HCT116 (cell line): ENCODE measurements at regions not wholly inside any gene's neighbourhood (a gene's known extent, or its start where the extent isn't known, plus 50 kb on each side); places are given as distances from the start of the nearest gene placed in this dataset.

Source experiments
- ATAC-seq: fragments of 200-7000 bp; cut with Tn5 transposase; 2 replicates; pipeline ENCODE4 v1.9.1; 2020; ENCODE audit warnings: mild to moderate bottlenecking, moderate library complexity
- BruUV-seq: library from RNA; stranded (reverse); fragments of 400-500 nt; replicated peaks from 2 replicates; lab custom pipeline; 2021; lab: Mats Ljungman, UMichigan
- CTCF ChIA-PET: fragments of 300-600 bp; sonication (Branson Sonifier 250); formaldehyde crosslinking; loops from one replicate; lab custom pipeline; 2021; ENCODE audit warnings: antibody characterized with exemption; lab: Charles Lee
- POLR2A ChIA-PET: fragments of 300-600, 350-600 bp; sonication (Branson Sonifier 250); formaldehyde crosslinking; loops from one replicate; lab custom pipeline; 2021; ENCODE audit warnings: antibody characterized with exemption; lab: Charles Lee
- RAD21 ChIA-PET, 2 experiments: fragments of 300-600 bp; sonication (Branson Sonifier 250); formaldehyde crosslinking; loops; one replicate each; lab custom pipeline; 2023; ENCODE audit warnings: low total read pairs in 2 of 2; ENCODE audit not compliant: uncharacterized antibody in 2 of 2, unreplicated experiment in 2 of 2, low non-redundant PET in 1 of 2; lab: Charles Lee
- DNase-seq: peaks from one replicate; pipeline ENCODE4 v3.0.0-alpha.2; 2010; ENCODE audit warnings: low read depth, low spot score
- H2AFZ ChIP-seq: fragments of 200-600 bp; shearing (Covaris generic), sonication (generic); 2 replicates; pipeline ENCODE4 v1.6.1; 2017; ENCODE audit warnings: low read depth, mixed run types, mixed read lengths, antibody characterized with exemption, low read length; ENCODE audit not compliant: poor library complexity, severe bottlenecking
- H3K27ac ChIP-seq: 2 replicates; pipeline ENCODE4 v1.5.1; 2012; ENCODE audit warnings: low read depth, low read length
- H3K27me3 ChIP-seq: fragments of 200-600 bp; sonication (generic); 2 replicates; pipeline ENCODE4 v1.6.1; 2016; ENCODE audit warnings: mixed run types, low read length, mixed read lengths; ENCODE audit not compliant: insufficient read depth
- H3K36me3 ChIP-seq, 2 experiments: fragments of 200-500 bp in 1 of 2; fragments of 200-600 bp in 1 of 2; sonication (Bioruptor generic) in 1 of 2; sonication (generic) in 1 of 2; 2 replicates each; pipeline versions ENCODE4 v1.5.1 to v1.6.1; 2014 to 2016; ENCODE audit warnings: low read length in 2 of 2, inconsistent platforms in 1 of 2, mixed read lengths in 1 of 2, mixed run types in 1 of 2; ENCODE audit not compliant: insufficient read depth in 2 of 2, control insufficient read depth in 1 of 2
- H3K4me1 ChIP-seq, 2 experiments: fragments of 200-600 bp in 1 of 2; sonication (generic) in 1 of 2; 2 replicates each; pipeline versions ENCODE4 v1.5.1 to v1.6.1; 2012 to 2017; ENCODE audit warnings: low read length in 2 of 2, inconsistent platforms in 1 of 2, mild to moderate bottlenecking in 1 of 2, mixed read lengths in 1 of 2, mixed run types in 1 of 2, moderate library complexity in 1 of 2; ENCODE audit not compliant: insufficient read depth in 2 of 2, control insufficient read depth in 1 of 2
- H3K4me2 ChIP-seq: fragments of 200-600 bp; sonication (generic); 2 replicates; pipeline ENCODE4 v1.6.1; 2017; ENCODE audit warnings: mixed run types, low read length, mixed read lengths
- H3K4me3 ChIP-seq, 2 experiments: fragments of 200-600 bp in 1 of 2; sonication (generic) in 1 of 2; replicated peaks in 1 of 2; 2 replicates each; pipeline ENCODE4 v1.5.1; 2011 to 2016; ENCODE audit warnings: low read length in 2 of 2, control low read depth in 1 of 2, low read depth in 1 of 2, mild to moderate bottlenecking in 1 of 2, mixed read lengths in 1 of 2, mixed run types in 1 of 2
- H3K79me2 ChIP-seq: fragments of 200-600 bp; sonication (generic); 2 replicates; pipeline ENCODE4 v1.6.1; 2017; ENCODE audit warnings: mild to moderate bottlenecking, mixed run types, low read length, moderate library complexity, mixed read lengths; ENCODE audit not compliant: insufficient read depth
- H3K9ac ChIP-seq: fragments of 200-600 bp; sonication (generic); 2 replicates; pipeline ENCODE4 v1.6.1; 2016; ENCODE audit warnings: low read length, mixed read lengths
- H3K9me2 ChIP-seq: fragments of 200-600 bp; sonication (generic), shearing (Covaris generic); 2 replicates; pipeline ENCODE4 v1.6.1; 2017; ENCODE audit warnings: mixed run types, mild to moderate bottlenecking, moderate library complexity; ENCODE audit not compliant: insufficient read depth
- H3K9me3 ChIP-seq, 2 experiments: fragments of 200-500 bp in 1 of 2; fragments of 200-600 bp in 1 of 2; sonication (Bioruptor generic) in 1 of 2; sonication (generic) in 1 of 2; 2 replicates each; pipeline ENCODE4 v1.6.1; 2014 to 2017; ENCODE audit warnings: low read length in 2 of 2, mixed read lengths in 2 of 2, inconsistent platforms in 1 of 2, low read depth in 1 of 2, mild to moderate bottlenecking in 1 of 2, mixed run types in 1 of 2, moderate library complexity in 1 of 2; ENCODE audit not compliant: control insufficient read depth in 1 of 2, insufficient read depth in 1 of 2
- H4K20me1 ChIP-seq: fragments of 200-600 bp; sonication (generic), shearing (Covaris generic); 2 replicates; pipeline ENCODE4 v1.6.1; 2017; ENCODE audit warnings: mixed run types, mild to moderate bottlenecking, moderate library complexity; ENCODE audit not compliant: insufficient read depth
- CBX3 ChIP-seq: IDR thresholded peaks from 2 replicates; pipeline ENCODE4 v1.6.1; 2012; ENCODE audit warnings: low read depth
- EGR1 ChIP-seq: IDR thresholded peaks from 2 replicates; pipeline ENCODE4 v1.6.1; 2012; ENCODE audit warnings: low read depth
- ELF1 ChIP-seq: IDR thresholded peaks from 2 replicates; pipeline ENCODE4 v1.6.1; 2012; ENCODE audit warnings: low read depth, borderline replicate concordance
- EZH2 ChIP-seq: fragments of 200-600 bp; sonication (generic); IDR thresholded peaks from 2 replicates; pipeline ENCODE4 v1.6.1; 2017; ENCODE audit warnings: antibody characterized with exemption, mixed run types
- EZH2phosphoT487 ChIP-seq: fragments of 200-600 bp; IDR thresholded peaks from 2 replicates; pipeline ENCODE4 v1.6.1; 2018; ENCODE audit warnings: antibody characterized with exemption, borderline replicate concordance
- FOSL1 ChIP-seq: IDR thresholded peaks from 2 replicates; pipeline ENCODE4 v1.6.1; 2012; ENCODE audit warnings: low read depth
- JUND ChIP-seq: IDR thresholded peaks from 2 replicates; pipeline ENCODE4 v1.6.1; 2012
- POLR2A ChIP-seq: IDR thresholded peaks from 2 replicates; pipeline ENCODE4 v1.7.0; 2011; ENCODE audit warnings: borderline replicate concordance; ENCODE audit not compliant: insufficient read depth, insufficient read length; ENCODE audit errors: extremely low read depth
- POLR2AphosphoS5 ChIP-seq: IDR thresholded peaks from 2 replicates; pipeline ENCODE4 v1.6.1; 2011; ENCODE audit warnings: mild to moderate bottlenecking, low read depth, low read length, moderate library complexity
- RAD21 ChIP-seq: IDR thresholded peaks from 2 replicates; pipeline ENCODE4 v1.6.1; 2012; ENCODE audit warnings: low read depth, mild to moderate bottlenecking
- SIN3A ChIP-seq: IDR thresholded peaks from 2 replicates; pipeline ENCODE4 v1.6.1; 2012; ENCODE audit warnings: low read depth
- SP1 ChIP-seq: IDR thresholded peaks from 2 replicates; pipeline ENCODE4 v1.6.1; 2012; ENCODE audit warnings: low read depth
- SRF ChIP-seq: IDR thresholded peaks from 2 replicates; pipeline ENCODE4 v1.6.1; 2012; ENCODE audit warnings: low read depth
- TCF7L2 ChIP-seq: IDR thresholded peaks from 2 replicates; pipeline ENCODE4 v1.7.0; 2011; ENCODE audit warnings: borderline replicate concordance, inconsistent platforms; ENCODE audit not compliant: insufficient read depth, insufficient read length; ENCODE audit errors: extremely low read depth
- ZFX ChIP-seq: fragments of 450-650 bp; IDR thresholded peaks from 2 replicates; pipeline ENCODE4 v1.6.1; 2017
- ZNF274 ChIP-seq: fragments of 200-500 bp; sonication (Bioruptor generic); IDR thresholded peaks from 2 replicates; pipeline ENCODE4 v1.6.1; 2014; ENCODE audit warnings: mild to moderate bottlenecking, low read depth, low read length, inconsistent platforms
- intact Hi-C: fragments of 100-400 bp; cut with micrococcal nuclease; formaldehyde crosslinking; loops from 2 replicates; pipeline ENCODE4 v1.10.0; 2022
- TF ChIP-seq, protein P1 (sequence below): IDR thresholded peaks from 2 replicates; pipeline ENCODE4 v1.6.1; 2012
- TF ChIP-seq, protein P2 (sequence below), 3 experiments: fragments of 200-600 bp in 1 of 3; sonication (generic) in 1 of 3; IDR thresholded peaks in 2 of 3; conservative IDR thresholded peaks in 1 of 3; 2 replicates each; pipeline ENCODE4 v1.5.1; 2012 to 2017; ENCODE audit warnings: low read depth in 2 of 3, low read length in 2 of 3, antibody characterized with exemption in 1 of 3, borderline replicate concordance in 1 of 3, control low read depth in 1 of 3, mild to moderate bottlenecking in 1 of 3, mixed read lengths in 1 of 3, mixed run types in 1 of 3, moderate library complexity in 1 of 3; ENCODE audit not compliant: insufficient read depth in 1 of 3
- TF ChIP-seq, protein P3 (sequence below): IDR thresholded peaks from 2 replicates; pipeline ENCODE4 v1.6.1; 2011; ENCODE audit warnings: mild to moderate bottlenecking, low read length, moderate library complexity; ENCODE audit not compliant: insufficient replicate concordance; ENCODE audit errors: extremely low read depth
- TF ChIP-seq, protein P4 (sequence below): IDR thresholded peaks from 2 replicates; pipeline ENCODE4 v1.6.1; 2012

DNA sequence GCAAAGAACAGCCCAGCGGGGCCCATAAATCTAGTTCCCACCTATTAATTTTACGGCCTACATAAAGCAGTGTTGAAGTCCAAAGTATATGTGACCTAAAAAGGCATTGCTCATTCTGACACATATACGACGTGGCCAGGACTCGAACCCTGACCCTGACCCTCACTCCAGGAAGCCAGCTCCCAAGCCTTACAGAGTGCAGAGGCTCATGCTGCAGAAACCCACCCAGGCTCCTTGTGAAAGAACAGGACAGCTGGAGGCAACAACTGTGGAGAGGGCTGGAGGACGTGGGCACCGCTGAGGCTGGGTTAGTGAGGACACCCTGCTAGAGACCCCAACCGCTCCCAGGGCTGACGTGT is 221.6 kb downstream of the CYP26B1 start:
- Histone ChIP-seq H3K27ac (no peak overlapping the region), H4K20me1 (no peaks in the 10 kb centered on the region), H3K4me2 (no peak overlapping the region), H3K27me3 (no peaks in the 10 kb centered on the region), H3K36me3 (no peaks in the 10 kb centered on the region), H2AFZ (no peak overlapping the region), H3K4me1 (peaks cover 0 to 7% of the 10 kb centered on the region in 2 experiments; a peak in 1 of 4 replicates), H3K9ac (no peak overlapping the region), H3K9me2 (no peaks in the 10 kb centered on the region), H3K9me3 (no peaks in the 10 kb centered on the region), H3K4me3 (no peak overlapping the region), H3K79me2 (no peaks in the 10 kb centered on the region)
- ATAC-seq = no peak
- TF ChIP-seq EZH2 (no peak), EZH2phosphoT487 (no peak), EGR1 (no peak), ELF1 (no peak), SP1 (no peak), ZFX (no peak), RAD21 (no peak), JUND (no peak), POLR2AphosphoS5 (no peak), SIN3A (no peak), SRF (no peak), TCF7L2 (no peak), FOSL1 (no peak), CBX3 (no peak), ZNF274 (no peak), POLR2A (no peak)
- TF ChIP-seq, protein P1, sequence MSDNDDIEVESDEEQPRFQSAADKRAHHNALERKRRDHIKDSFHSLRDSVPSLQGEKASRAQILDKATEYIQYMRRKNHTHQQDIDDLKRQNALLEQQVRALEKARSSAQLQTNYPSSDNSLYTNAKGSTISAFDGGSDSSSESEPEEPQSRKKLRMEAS = no peak
- TF ChIP-seq, protein P2, sequence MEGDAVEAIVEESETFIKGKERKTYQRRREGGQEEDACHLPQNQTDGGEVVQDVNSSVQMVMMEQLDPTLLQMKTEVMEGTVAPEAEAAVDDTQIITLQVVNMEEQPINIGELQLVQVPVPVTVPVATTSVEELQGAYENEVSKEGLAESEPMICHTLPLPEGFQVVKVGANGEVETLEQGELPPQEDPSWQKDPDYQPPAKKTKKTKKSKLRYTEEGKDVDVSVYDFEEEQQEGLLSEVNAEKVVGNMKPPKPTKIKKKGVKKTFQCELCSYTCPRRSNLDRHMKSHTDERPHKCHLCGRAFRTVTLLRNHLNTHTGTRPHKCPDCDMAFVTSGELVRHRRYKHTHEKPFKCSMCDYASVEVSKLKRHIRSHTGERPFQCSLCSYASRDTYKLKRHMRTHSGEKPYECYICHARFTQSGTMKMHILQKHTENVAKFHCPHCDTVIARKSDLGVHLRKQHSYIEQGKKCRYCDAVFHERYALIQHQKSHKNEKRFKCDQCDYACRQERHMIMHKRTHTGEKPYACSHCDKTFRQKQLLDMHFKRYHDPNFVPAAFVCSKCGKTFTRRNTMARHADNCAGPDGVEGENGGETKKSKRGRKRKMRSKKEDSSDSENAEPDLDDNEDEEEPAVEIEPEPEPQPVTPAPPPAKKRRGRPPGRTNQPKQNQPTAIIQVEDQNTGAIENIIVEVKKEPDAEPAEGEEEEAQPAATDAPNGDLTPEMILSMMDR (IDR thresholded peaks at IDR 0.05 in 2 of 3, conservative IDR thresholded peaks at IDR 0.05 in 1 of 3; ENCODE audit: borderline replicate concordance in 1 of 3, insufficient read depth in 1 of 3, low read depth in 2 of 3, low read length in 2 of 3) = no peak
- TF ChIP-seq, protein P3, sequence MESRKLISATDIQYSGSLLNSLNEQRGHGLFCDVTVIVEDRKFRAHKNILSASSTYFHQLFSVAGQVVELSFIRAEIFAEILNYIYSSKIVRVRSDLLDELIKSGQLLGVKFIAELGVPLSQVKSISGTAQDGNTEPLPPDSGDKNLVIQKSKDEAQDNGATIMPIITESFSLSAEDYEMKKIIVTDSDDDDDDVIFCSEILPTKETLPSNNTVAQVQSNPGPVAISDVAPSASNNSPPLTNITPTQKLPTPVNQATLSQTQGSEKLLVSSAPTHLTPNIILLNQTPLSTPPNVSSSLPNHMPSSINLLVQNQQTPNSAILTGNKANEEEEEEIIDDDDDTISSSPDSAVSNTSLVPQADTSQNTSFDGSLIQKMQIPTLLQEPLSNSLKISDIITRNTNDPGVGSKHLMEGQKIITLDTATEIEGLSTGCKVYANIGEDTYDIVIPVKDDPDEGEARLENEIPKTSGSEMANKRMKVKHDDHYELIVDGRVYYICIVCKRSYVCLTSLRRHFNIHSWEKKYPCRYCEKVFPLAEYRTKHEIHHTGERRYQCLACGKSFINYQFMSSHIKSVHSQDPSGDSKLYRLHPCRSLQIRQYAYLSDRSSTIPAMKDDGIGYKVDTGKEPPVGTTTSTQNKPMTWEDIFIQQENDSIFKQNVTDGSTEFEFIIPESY = no peak
- TF ChIP-seq, protein P4, sequence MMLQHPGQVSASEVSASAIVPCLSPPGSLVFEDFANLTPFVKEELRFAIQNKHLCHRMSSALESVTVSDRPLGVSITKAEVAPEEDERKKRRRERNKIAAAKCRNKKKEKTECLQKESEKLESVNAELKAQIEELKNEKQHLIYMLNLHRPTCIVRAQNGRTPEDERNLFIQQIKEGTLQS = no peak
- POLR2A ChIA-PET = no interaction called here
- DNase-seq = no peak
- CTCF ChIA-PET = interaction anchor here (1.1 to 1.5 kb wide), 2 partner anchors 10 to 224 kb away, joined by 3 to 4 read pairs; no protein-coding TSS in a partner anchor
- intact Hi-C loops = no loop called here
- RAD21 ChIA-PET = no interaction called here
- BruUV-seq = no TSS peak
